ENCODE measurements at regions not wholly inside any gene's neighbourhood (a gene's known extent, or its start where the extent isn't known, plus 50 kb on each side); places are given as distances from the start of the nearest gene placed in this dataset.

GRCh38 chr6:137658287-137658686 lies 164.1 kb upstream of the OLIG3 start:
- H3K9me3 ChIP-seq: peaks cover 0 to 11% (median 3%) of the 10 kb centered on the region in 4 donors
- 40% methylated on average over 1 of the region's 1 CpG for WGBS (ENCODE audit: insufficient coverage, low coverage, low lambda C conversion rate, missing lambda C conversion rate)
- no peak for TF ChIP-seq POLR2A (IDR thresholded peaks at IDR 0.05)
- no peak for TF ChIP-seq CTCF (IDR thresholded peaks at IDR 0.05)
- no peak for ATAC-seq
- H3K36me3 ChIP-seq: no peaks in the 10 kb centered on the region
- intact Hi-C loops (cut with DNase I): no loop called here
- H3K27me3 ChIP-seq: no peaks in the 10 kb centered on the region
- H3K4me1 ChIP-seq: peaks cover 0 to 15% (median 0%) of the 10 kb centered on the region in 4 donors
- H3K4me3 ChIP-seq: no peak overlapping the region
- no peak overlapping the region for H3K27ac ChIP-seq
- DNase-seq: no peak

- no peak overlapping the region for H3K27ac ChIP-seq
- no peaks in the 10 kb centered on the region for H3K9me3 ChIP-seq
- H3K36me3 ChIP-seq: no peaks in the 10 kb centered on the region
- ATAC-seq (peak in 2 of 4 donors; percentile 22 to 68), DNase-seq (no peak)
- no peaks in the 10 kb centered on the region for H3K27me3 ChIP-seq
- intact Hi-C loops (cut with DNase I): no loop called here
- H3K4me1 ChIP-seq: peaks cover 0 to 15% (median 0%) of the 10 kb centered on the region in 4 donors
- H3K4me3 ChIP-seq: no peak overlapping the region
- TF ChIP-seq POLR2A (IDR thresholded peaks at IDR 0.05) (no peak), CTCF (IDR thresholded peaks at IDR 0.05) (no peak)
- 56% methylated on average over 3 of the region's 3 CpGs for WGBS (ENCODE audit: insufficient coverage, low coverage, low lambda C conversion rate, missing lambda C conversion rate)
These were observed 165.7 kb upstream of the OLIG3 start for GRCh38 chr6:137659871-137660270.

- Histone ChIP-seq H3K4me3 (no peak overlapping the region), H3K9me3 (no peaks in the 10 kb centered on the region), H3K27me3 (no peaks in the 10 kb centered on the region), H3K36me3 (no peaks in the 10 kb centered on the region), H3K27ac (no peak overlapping the region), H3K4me1 (peaks cover 0 to 15% (median 0%) of the 10 kb centered on the region in 4 donors)
- ATAC-seq (peak in 3 of 4 donors; percentile 59 to 68 (median 60)), DNase-seq (no peak)
- intact Hi-C loops (cut with DNase I): no loop called here
- WGBS (ENCODE audit: insufficient coverage, low coverage, low lambda C conversion rate, missing lambda C conversion rate): 47% methylated on average over 1 of the region's 1 CpG
- TF ChIP-seq POLR2A (IDR thresholded peaks at IDR 0.05): no peak
- no peak for TF ChIP-seq CTCF (IDR thresholded peaks at IDR 0.05)
These were observed 166.1 kb upstream of the OLIG3 start for GRCh38 chr6:137660296-137660731.

- WGBS (ENCODE audit: insufficient coverage, low coverage, low lambda C conversion rate, missing lambda C conversion rate): 82% methylated on average over 5 of the region's 5 CpGs
- H3K4me3 ChIP-seq: no peak overlapping the region
- intact Hi-C loops (cut with DNase I): no loop called here
- H3K9me3 ChIP-seq: no peaks in the 10 kb centered on the region
- no peak overlapping the region for H3K27ac ChIP-seq
- no peaks in the 10 kb centered on the region for H3K36me3 ChIP-seq
- TF ChIP-seq CTCF (IDR thresholded peaks at IDR 0.05) (peak; percentile 19 to 50 (median 35)), POLR2A (IDR thresholded peaks at IDR 0.05) (no peak)
- DNase-seq (no peak), ATAC-seq (peak in 3 of 4 donors; percentile 23 to 42 (median 35))
- no peaks in the 10 kb centered on the region for H3K27me3 ChIP-seq
- peaks cover 0 to 15% (median 0%) of the 10 kb centered on the region in 4 donors for H3K4me1 ChIP-seq
These were observed 167.4 kb upstream of the OLIG3 start for GRCh38 chr6:137661601-137662000.

GRCh38 chr6:137664183-137664582 lies 170.0 kb upstream of the OLIG3 start:
- no peak for TF ChIP-seq CTCF (IDR thresholded peaks at IDR 0.05)
- TF ChIP-seq POLR2A (IDR thresholded peaks at IDR 0.05): no peak
- ATAC-seq (no peak), DNase-seq (no peak)
- H3K9me3 ChIP-seq: no peaks in the 10 kb centered on the region
- intact Hi-C loops (cut with DNase I): no loop called here
- no peak overlapping the region for H3K27ac ChIP-seq
- 51% methylated on average over 5 of the region's 5 CpGs for WGBS (ENCODE audit: insufficient coverage, low coverage, low lambda C conversion rate, missing lambda C conversion rate)
- peaks cover 0 to 15% (median 0%) of the 10 kb centered on the region in 4 donors for H3K4me1 ChIP-seq
- H3K27me3 ChIP-seq: no peaks in the 10 kb centered on the region
- H3K36me3 ChIP-seq: no peaks in the 10 kb centered on the region
- no peak overlapping the region for H3K4me3 ChIP-seq

All from right lobe of liver (tissue), 6 donors.